ENCODE measurements at regions not wholly inside any gene's neighbourhood (a gene's known extent, or its start where the extent isn't known, plus 50 kb on each side); places are given as distances from the start of the nearest gene placed in this dataset.
A peak's percentile ranks its signal among the peaks of the same experiment; 100 is the strongest.

- DNase-seq (ENCODE audit: extremely low read depth in 1 of 11, low read depth in 9 of 11, low spot score in 4 of 11): no peak
Observed at GRCh38 chr5:38641003-38641402, 84.6 kb upstream of the LIFR start.

- no peak for DNase-seq (ENCODE audit: extremely low read depth in 1 of 11, low read depth in 9 of 11, low spot score in 4 of 11)
Observed at GRCh38 chr5:38642189-38642911, 85.9 kb upstream of the LIFR start.

GRCh38 chr5:38643616-38644015 lies 87.2 kb upstream of the LIFR start:
- no peak for DNase-seq (ENCODE audit: extremely low read depth in 1 of 11, low read depth in 9 of 11, low spot score in 4 of 11)

- no peak for DNase-seq (ENCODE audit: extremely low read depth in 1 of 11, low read depth in 9 of 11, low spot score in 4 of 11)
Observed at GRCh38 chr5:38645508-38645907, 89.1 kb upstream of the LIFR start.

GRCh38 chr5:38648703-38649291 lies 92.4 kb upstream of the LIFR start:
- DNase-seq (ENCODE audit: extremely low read depth in 1 of 11, low read depth in 9 of 11, low spot score in 4 of 11): no peak

- no peak for DNase-seq (ENCODE audit: extremely low read depth in 1 of 11, low read depth in 9 of 11, low spot score in 4 of 11)
Observed at GRCh38 chr5:38650540-38650939, 94.1 kb upstream of the LIFR start.

- no peak for DNase-seq (ENCODE audit: extremely low read depth in 1 of 11, low read depth in 9 of 11, low spot score in 4 of 11)
Observed at GRCh38 chr5:38650946-38651345, 94.5 kb upstream of the LIFR start.

- DNase-seq (ENCODE audit: extremely low read depth in 1 of 11, low read depth in 9 of 11, low spot score in 4 of 11): no peak
Observed at GRCh38 chr5:38651806-38652205, 95.4 kb upstream of the LIFR start.

- DNase-seq (ENCODE audit: extremely low read depth in 1 of 11, low read depth in 9 of 11, low spot score in 4 of 11): no peak
Observed at GRCh38 chr5:38653389-38653788, 96.9 kb upstream of the LIFR start.

GRCh38 chr5:38655691-38656090 lies 99.2 kb upstream of the LIFR start:
- no peak for DNase-seq (ENCODE audit: extremely low read depth in 1 of 11, low read depth in 9 of 11, low spot score in 4 of 11)

GRCh38 chr5:38656568-38656967 lies 100.1 kb upstream of the LIFR start:
- DNase-seq (ENCODE audit: extremely low read depth in 1 of 11, low read depth in 9 of 11, low spot score in 4 of 11): no peak

GRCh38 chr5:38657020-38657419 lies 100.6 kb upstream of the LIFR start:
- DNase-seq (ENCODE audit: extremely low read depth in 1 of 11, low read depth in 9 of 11, low spot score in 4 of 11): no peak

- DNase-seq (ENCODE audit: extremely low read depth in 1 of 11, low read depth in 9 of 11, low spot score in 4 of 11): peak in 5 of 11 donors; percentile 31 to 67 (median 66)
Observed at GRCh38 chr5:38660194-38660668, 103.8 kb upstream of the LIFR start.

GRCh38 chr5:38662090-38662489 lies 105.6 kb upstream of the LIFR start:
- DNase-seq (ENCODE audit: extremely low read depth in 1 of 11, low read depth in 9 of 11, low spot score in 4 of 11): no peak

GRCh38 chr5:38663249-38663648 lies 106.8 kb upstream of the LIFR start:
- no peak for DNase-seq (ENCODE audit: extremely low read depth in 1 of 11, low read depth in 9 of 11, low spot score in 4 of 11)

GRCh38 chr5:38666668-38667498 lies 110.4 kb upstream of the LIFR start:
- DNase-seq (ENCODE audit: extremely low read depth in 1 of 11, low read depth in 9 of 11, low spot score in 4 of 11): no peak

- no peak for DNase-seq (ENCODE audit: extremely low read depth in 1 of 11, low read depth in 9 of 11, low spot score in 4 of 11)
Observed at GRCh38 chr5:38667499-38667776, 111.0 kb upstream of the LIFR start.

GRCh38 chr5:38669361-38669880 lies 113.0 kb upstream of the LIFR start:
- no peak for DNase-seq (ENCODE audit: extremely low read depth in 1 of 11, low read depth in 9 of 11, low spot score in 4 of 11)

- DNase-seq (ENCODE audit: extremely low read depth in 1 of 11, low read depth in 9 of 11, low spot score in 4 of 11): no peak
Observed at GRCh38 chr5:38670066-38670465, 113.6 kb upstream of the LIFR start.

GRCh38 chr5:38670878-38671277 lies 114.4 kb upstream of the LIFR start:
- no peak for DNase-seq (ENCODE audit: extremely low read depth in 1 of 11, low read depth in 9 of 11, low spot score in 4 of 11)
